HFFc6 (cell line): ENCODE measurements at regions not wholly inside any gene's neighbourhood (a gene's known extent, or its start where the extent isn't known, plus 50 kb on each side); places are given as distances from the start of the nearest gene placed in this dataset.
A peak's percentile ranks its signal among the peaks of the same experiment; 100 is the strongest.

Experiments
- DNase-seq: peaks from one replicate; pipeline ENCODE4 v3.0.0-alpha.2; 2018
- H3K27ac Mint-ChIP-seq: 2 replicates; pipeline ENCODE4 v1.8.0; 2020; ENCODE audit warnings: mild to moderate bottlenecking, mixed read lengths
- H3K27me3 Mint-ChIP-seq: 2 replicates; pipeline ENCODE4 v1.8.0; 2021; ENCODE audit warnings: mild to moderate bottlenecking, moderate library complexity, mixed read lengths; ENCODE audit not compliant: insufficient read depth
- H3K36me3 Mint-ChIP-seq: 2 replicates; pipeline ENCODE4 v1.8.0; 2021; ENCODE audit warnings: low read depth, mixed read lengths
- H3K4me1 Mint-ChIP-seq: 2 replicates; pipeline ENCODE4 v1.8.0; 2020; ENCODE audit warnings: low read depth, mixed read lengths
- H3K4me3 Mint-ChIP-seq: 2 replicates; pipeline ENCODE4 v1.8.0; 2020; ENCODE audit warnings: mild to moderate bottlenecking, moderate library complexity, mixed read lengths
- H3K9me3 Mint-ChIP-seq: 2 replicates; pipeline ENCODE4 v1.8.0; 2020; ENCODE audit warnings: mild to moderate bottlenecking, mixed read lengths
- TF ChIP-seq, protein P1 (sequence below): fragments of 200-600 bp; sonication (generic); IDR thresholded peaks from 2 replicates; pipeline ENCODE4 v1.5.0; 2021; ENCODE audit warnings: antibody characterized with exemption, mild to moderate bottlenecking

DNA sequence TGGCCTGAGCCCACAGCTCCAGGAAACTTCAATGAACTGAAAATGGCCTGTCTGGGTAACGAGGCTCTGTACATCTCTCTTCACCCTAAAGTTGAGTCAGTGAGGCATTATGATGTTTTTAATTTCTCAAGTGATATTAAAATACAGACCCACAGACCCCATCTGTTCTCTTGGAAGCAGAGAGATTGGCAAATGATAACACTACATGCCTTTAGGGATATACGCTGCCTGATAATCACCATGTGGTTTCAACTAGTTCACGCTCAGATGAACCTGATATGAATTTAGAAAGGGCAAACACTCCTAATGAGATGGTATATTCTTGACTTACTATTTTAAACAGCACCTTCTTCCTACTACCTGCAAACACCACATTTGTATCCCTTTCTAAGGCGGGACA lies 127.5 kb downstream of the RFC3 start:
- no peak overlapping the region for H3K27ac Mint-ChIP-seq
- DNase-seq = no peak
- peaks cover 7% of the 10 kb centered on the region; the same call in 1 of the 2 replicates for H3K36me3 Mint-ChIP-seq
- no peaks in the 10 kb centered on the region; the same call in 1 of the 2 replicates for H3K9me3 Mint-ChIP-seq
- no peak overlapping the region for H3K4me3 Mint-ChIP-seq
- TF ChIP-seq, protein P1, sequence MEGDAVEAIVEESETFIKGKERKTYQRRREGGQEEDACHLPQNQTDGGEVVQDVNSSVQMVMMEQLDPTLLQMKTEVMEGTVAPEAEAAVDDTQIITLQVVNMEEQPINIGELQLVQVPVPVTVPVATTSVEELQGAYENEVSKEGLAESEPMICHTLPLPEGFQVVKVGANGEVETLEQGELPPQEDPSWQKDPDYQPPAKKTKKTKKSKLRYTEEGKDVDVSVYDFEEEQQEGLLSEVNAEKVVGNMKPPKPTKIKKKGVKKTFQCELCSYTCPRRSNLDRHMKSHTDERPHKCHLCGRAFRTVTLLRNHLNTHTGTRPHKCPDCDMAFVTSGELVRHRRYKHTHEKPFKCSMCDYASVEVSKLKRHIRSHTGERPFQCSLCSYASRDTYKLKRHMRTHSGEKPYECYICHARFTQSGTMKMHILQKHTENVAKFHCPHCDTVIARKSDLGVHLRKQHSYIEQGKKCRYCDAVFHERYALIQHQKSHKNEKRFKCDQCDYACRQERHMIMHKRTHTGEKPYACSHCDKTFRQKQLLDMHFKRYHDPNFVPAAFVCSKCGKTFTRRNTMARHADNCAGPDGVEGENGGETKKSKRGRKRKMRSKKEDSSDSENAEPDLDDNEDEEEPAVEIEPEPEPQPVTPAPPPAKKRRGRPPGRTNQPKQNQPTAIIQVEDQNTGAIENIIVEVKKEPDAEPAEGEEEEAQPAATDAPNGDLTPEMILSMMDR = no peak
- no peaks in the 10 kb centered on the region; the same call in 1 of the 2 replicates for H3K27me3 Mint-ChIP-seq
- H3K4me1 Mint-ChIP-seq = no peaks in the 10 kb centered on the region; the same call in 1 of the 2 replicates

- H3K27ac Mint-ChIP-seq = peak overlapping the region; percentile 49; the same call in 1 of the 2 replicates
- peak; percentile 69 for DNase-seq
- TF ChIP-seq, protein P1 = no peak
Observed at GRCh38 chr13:33953203-33953602, 135.3 kb downstream of the RFC3 start.

DNA sequence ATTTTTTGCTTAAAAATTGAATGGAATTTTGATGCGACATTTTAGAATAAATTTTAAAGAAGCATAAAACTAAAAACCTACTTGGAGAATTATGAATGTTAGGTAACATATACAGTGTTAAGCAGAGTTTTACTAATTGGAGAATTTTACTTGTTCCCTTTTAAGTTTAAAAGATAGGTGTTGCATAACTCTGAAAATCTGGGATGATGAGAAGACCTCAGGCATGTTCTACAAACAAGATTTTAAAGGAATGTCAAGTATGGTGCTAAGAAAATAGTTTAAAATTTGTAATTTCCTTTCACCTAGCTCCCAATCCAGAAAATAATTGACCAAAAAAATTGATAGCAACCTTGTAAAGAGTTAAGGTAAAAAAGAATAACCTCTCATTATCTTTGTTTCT lies 135.8 kb downstream of the RFC3 start:
- no peaks in the 10 kb centered on the region for H3K9me3 Mint-ChIP-seq
- peaks cover 21% of the 10 kb centered on the region for H3K4me1 Mint-ChIP-seq
- no peak overlapping the region for H3K27ac Mint-ChIP-seq
- TF ChIP-seq, protein P1 = no peak
- no peaks in the 10 kb centered on the region for H3K36me3 Mint-ChIP-seq
- H3K4me3 Mint-ChIP-seq = 0 out of 2 replicates have a peak overlapping the region, but pooled peaks have one; percentile 23
- no peak for DNase-seq
- H3K27me3 Mint-ChIP-seq = no peaks in the 10 kb centered on the region

More at GRCh38 chr13:33953203-33953602, 135.3 kb downstream of the RFC3 start:
- no peaks in the 10 kb centered on the region for H3K36me3 Mint-ChIP-seq
- no peaks in the 10 kb centered on the region for H3K27me3 Mint-ChIP-seq
- H3K4me3 Mint-ChIP-seq = peak overlapping the region; percentile 23; the same call in 1 of the 2 replicates
- peaks cover 21% of the 10 kb centered on the region for H3K4me1 Mint-ChIP-seq
- H3K9me3 Mint-ChIP-seq = no peaks in the 10 kb centered on the region

GRCh38 chr13:33956346-33956745 lies 138.4 kb downstream of the RFC3 start:
- TF ChIP-seq, protein P1 = no peak
- H3K27me3 Mint-ChIP-seq = no peaks in the 10 kb centered on the region; the same call in 1 of the 2 replicates
- H3K4me3 Mint-ChIP-seq = no peak overlapping the region
- no peaks in the 10 kb centered on the region for H3K36me3 Mint-ChIP-seq
- no peaks in the 10 kb centered on the region for H3K9me3 Mint-ChIP-seq
- no peak overlapping the region for H3K27ac Mint-ChIP-seq
- H3K4me1 Mint-ChIP-seq = peaks cover 21% of the 10 kb centered on the region
- DNase-seq = no peak

DNA sequence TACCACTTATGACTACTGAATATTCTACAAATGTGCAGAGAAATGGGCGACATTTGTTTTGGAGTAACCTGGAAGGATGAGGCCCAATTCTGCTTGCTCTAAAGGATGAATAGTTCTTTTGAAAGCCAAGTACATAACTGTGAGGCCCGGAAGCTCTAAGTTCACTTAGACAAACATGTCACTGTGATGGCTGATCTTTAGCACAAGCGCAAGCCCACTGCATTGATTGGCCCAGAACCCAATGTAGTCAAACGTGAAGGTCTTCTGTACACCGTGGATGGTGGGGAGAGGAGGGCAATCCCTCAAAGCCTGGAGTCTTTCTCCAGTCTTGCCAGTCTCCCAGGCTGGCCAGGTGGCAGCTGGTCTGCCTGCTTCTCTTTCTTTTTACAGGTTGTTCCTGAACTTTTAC lies 139.6 kb downstream of the RFC3 start:
- no peak for DNase-seq
- Mint-ChIP-seq H3K9me3 (no peaks in the 10 kb centered on the region), H3K27ac (no peak overlapping the region), H3K4me1 (peaks cover 19% of the 10 kb centered on the region), H3K4me3 (no peak overlapping the region), H3K36me3 (no peaks in the 10 kb centered on the region), H3K27me3 (no peaks in the 10 kb centered on the region; the same call in 1 of the 2 replicates)
- TF ChIP-seq, protein P1 = no peak
